Effector CD4-positive, alpha-beta T cell (primary cell): ENCODE measurements at regions not wholly inside any gene's neighbourhood (a gene's known extent, or its start where the extent isn't known, plus 50 kb on each side); places are given as distances from the start of the nearest gene placed in this dataset.

Experiments used
- DNase-seq: peaks from one replicate; pipeline ENCODE4 v3.0.0-alpha.2; 2020

- no peak for DNase-seq
Measured at GRCh38 chr3:22334996-22335395, 584.0 kb upstream of the ZNF385D start.

DNA sequence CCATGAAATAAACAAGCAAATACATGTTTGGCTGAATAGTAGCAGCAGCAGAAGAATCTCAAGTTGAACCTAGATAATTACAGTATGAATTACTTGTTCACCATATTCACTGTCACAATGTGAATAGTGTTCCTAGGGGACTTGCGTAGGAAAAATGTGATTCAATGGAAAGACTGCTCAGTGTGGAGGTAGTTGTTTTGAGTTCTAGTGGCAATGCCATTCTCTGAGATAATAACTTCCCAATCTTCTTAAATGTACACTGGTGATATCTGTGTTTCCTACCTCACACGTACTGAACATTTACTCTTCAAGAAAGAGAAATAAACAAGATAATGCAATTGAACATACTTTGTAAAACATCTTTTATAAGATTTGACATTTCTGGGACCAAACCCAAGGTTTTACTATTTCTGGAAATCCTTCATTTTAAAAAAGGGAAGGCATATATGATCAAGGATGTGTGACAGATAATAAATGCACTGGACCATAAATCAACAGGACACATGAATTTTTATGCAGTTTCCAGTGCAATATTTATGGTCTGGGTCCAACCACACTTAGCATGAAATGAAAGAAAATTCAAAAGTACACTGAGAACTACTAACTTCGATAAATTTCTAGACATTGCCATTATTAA is 598.3 kb upstream of the ZNF385D start:
- no peak for DNase-seq

- DNase-seq: no peak
Measured at GRCh38 chr3:22351806-22352205, 600.8 kb upstream of the ZNF385D start.

- no peak for DNase-seq
Measured at GRCh38 chr3:22353126-22353525, 602.1 kb upstream of the ZNF385D start.

- no peak for DNase-seq
Measured at GRCh38 chr3:22358334-22358733, 607.3 kb upstream of the ZNF385D start.

DNA sequence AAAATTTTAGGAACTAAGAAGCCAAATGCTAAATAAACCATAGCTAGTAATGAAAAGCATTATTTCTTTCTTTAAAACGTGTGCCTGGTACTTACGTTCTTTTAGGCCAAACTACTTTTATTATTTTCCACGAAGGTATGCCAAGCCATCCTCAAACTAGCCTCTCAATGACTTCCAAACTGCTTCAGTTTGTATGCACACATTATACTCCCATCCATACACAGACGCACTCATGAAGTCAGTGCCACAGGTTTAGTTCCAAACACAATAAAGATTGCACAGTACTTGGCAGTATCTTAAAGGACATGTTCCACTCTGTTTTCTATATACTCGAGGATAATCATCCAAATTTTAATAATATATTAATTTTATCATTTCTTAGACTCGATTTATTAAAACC is 609.2 kb upstream of the ZNF385D start:
- DNase-seq: no peak

GRCh38 chr3:22360970-22361369 is 610.0 kb upstream of the ZNF385D start:
- DNase-seq: no peak

- no peak for DNase-seq
Measured at GRCh38 chr3:22361521-22361920, 610.5 kb upstream of the ZNF385D start.

GRCh38 chr3:22364851-22365250 is 613.8 kb upstream of the ZNF385D start:
- no peak for DNase-seq

DNA sequence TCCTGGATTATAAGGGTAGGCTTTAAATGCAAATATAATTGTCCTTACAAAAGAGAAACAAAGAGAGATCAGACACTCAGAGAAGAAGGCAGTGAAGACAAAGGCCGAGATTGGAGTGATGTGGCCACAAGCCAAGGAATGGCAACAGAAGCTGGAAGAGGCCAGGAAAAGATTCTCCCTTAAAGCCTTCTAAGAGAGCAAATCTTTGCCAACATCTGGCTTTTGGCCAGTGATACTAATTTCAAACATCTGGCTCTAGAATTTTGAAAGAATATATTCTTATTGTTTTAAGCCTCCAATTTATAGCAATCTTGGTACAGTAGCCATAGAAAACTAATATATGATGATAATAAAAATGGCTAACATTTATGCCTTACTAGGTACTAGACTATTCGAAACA is 615.8 kb upstream of the ZNF385D start:
- DNase-seq: no peak

DNA sequence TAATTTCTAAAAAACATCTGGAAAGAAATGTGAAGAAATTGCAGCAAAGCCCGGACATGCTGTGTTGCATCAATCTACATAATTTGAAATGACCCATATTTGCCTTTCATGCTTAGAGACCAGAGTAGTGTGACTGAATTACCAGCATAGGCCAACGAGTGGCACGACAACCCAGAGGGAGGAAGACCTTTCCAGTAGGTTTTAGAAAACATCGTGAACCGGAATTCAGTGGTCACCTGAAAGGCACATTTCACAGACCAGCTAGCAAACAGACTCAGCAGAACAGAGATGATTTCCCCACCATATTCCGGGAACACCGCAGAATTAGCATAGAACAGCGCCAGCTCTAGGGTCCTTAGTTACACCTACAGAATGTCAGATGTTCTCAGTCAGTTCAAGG is 620.0 kb upstream of the ZNF385D start:
- DNase-seq: no peak

- DNase-seq: no peak
Measured at GRCh38 chr3:22371607-22372291, 620.7 kb upstream of the ZNF385D start.

DNA sequence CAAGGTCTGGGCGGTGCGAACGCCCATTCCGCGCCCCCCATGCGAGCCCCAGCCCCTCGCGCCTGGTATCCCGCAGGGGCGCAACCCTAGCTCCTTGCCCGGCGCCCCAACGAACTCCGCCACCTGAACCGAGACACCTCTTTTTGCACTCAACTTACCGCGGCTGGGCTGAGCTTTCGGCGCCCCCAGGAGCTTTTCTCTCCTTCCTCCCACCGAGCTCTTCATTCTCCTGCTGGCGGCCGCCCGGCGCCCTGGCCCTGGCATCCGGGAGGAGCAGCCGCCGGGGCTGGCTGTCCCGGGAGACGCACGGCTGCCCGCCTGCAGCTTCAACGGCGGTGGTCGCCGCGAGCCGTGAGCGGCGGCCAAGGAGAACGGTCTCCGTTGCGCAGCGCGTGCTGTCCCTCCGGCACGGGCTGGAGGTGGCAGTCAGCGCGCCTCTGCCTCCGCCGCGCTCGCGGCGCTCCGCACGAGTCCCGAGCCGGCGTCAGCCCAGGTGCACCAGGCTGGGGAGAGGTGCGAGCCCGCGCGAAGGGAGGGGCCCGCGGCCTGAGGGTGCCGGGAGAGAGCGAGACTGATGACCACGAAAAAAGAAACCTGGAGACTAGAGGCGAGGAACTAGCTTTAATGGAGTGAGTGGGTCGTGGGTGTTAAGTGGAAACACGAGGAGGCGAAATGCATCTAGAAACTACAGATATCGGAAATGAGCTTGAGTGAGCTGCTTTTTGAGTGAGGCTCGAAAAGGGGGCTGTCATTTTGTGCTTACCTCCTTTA is 621.5 kb upstream of the ZNF385D start:
- DNase-seq: no peak

- no peak for DNase-seq
Measured at GRCh38 chr3:22373182-22373581, 622.2 kb upstream of the ZNF385D start.

- DNase-seq: no peak
Measured at GRCh38 chr3:22373827-22374226, 622.8 kb upstream of the ZNF385D start.

GRCh38 chr3:22377421-22377820 is 626.4 kb upstream of the ZNF385D start:
- DNase-seq: no peak

GRCh38 chr3:22378869-22379268 is 627.9 kb upstream of the ZNF385D start:
- no peak for DNase-seq

DNA sequence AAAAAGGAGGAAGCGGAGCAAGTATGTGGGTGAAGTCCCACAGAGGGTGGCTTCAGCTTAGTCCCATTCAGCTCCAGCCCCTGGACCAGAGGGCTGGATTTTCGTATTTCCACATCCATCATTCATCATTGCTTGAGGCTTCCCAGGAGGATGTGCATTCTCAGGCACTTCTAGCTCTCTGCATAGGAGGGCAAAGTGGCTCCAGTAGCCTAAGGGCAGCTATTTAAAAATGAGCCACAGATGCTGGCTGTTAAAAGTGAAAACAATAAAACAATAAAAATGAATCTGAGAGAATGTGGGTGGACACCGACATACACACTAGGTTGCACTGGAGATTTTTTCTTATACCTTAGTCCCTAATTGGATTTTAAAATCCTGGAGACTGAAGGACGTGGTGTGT is 629.2 kb upstream of the ZNF385D start:
- DNase-seq: no peak

DNA sequence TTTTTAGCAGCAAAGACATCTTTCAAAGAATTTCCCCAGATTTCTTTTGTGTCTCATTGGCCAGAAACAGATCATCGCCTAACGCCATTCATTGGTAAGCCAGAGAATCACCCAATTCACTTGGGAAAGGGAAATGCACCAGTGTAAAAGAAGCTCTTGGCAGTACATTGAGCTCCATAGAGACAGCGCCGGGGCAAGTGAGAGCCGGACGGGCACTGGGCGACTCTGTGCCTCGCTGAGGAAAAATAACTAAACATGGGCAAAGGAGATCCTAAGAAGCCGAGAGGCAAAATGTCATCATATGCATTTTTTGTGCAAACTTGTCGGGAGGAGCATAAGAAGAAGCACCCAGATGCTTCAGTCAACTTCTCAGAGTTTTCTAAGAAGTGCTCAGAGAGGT is 630.6 kb upstream of the ZNF385D start:
- peak; percentile 10 for DNase-seq

- no peak for DNase-seq
Measured at GRCh38 chr3:22383285-22383684, 632.3 kb upstream of the ZNF385D start.

- DNase-seq: no peak
Measured at GRCh38 chr3:22386107-22386506, 635.1 kb upstream of the ZNF385D start.

- no peak for DNase-seq
Measured at GRCh38 chr3:22392286-22392685, 641.3 kb upstream of the ZNF385D start.

DNA sequence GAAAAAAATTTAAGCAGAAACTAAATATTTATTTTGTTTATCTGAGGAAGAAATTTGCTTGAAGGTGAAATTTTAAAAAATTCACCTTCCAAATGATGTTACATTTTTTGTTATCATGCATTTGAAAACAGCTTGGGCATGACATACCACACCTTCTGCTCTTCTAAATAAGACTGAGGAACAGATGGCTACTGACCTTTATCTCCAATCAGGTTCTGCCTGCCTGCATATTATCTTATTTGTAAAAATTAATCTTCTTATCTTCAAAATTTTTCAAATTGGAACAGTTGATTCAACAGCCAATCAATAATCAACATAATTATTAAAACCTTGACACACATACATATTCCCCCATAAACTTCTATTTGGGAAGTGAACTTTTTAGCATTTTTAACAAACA is 641.8 kb upstream of the ZNF385D start:
- DNase-seq: no peak

- no peak for DNase-seq
Measured at GRCh38 chr3:22399566-22399965, 648.6 kb upstream of the ZNF385D start.
